Testis (tissue), 2 donors: ENCODE measurements at regions not wholly inside any gene's neighbourhood (a gene's known extent, or its start where the extent isn't known, plus 50 kb on each side); places are given as distances from the start of the nearest gene placed in this dataset.

Source experiments
- DNase-seq: peaks from one replicate; pipeline ENCODE4 v3.0.0-alpha.2; 2019
- H3K27ac ChIP-seq, 2 donors: fragments of 200-600 bp; sonication (generic); one replicate each; pipeline ENCODE4 v1.5.1; 2019
- H3K27me3 ChIP-seq: fragments of 200-600 bp; sonication (generic); one replicate; pipeline ENCODE4 v1.5.1; 2019
- H3K36me3 ChIP-seq: fragments of 200-600 bp; sonication (generic); one replicate; pipeline ENCODE4 v1.5.1; 2017; ENCODE audit warnings: low read depth; ENCODE audit errors: missing control alignments
- H3K4me1 ChIP-seq: fragments of 200-600 bp; sonication (generic); one replicate; pipeline ENCODE4 v1.5.1; 2019
- H3K4me3 ChIP-seq, 2 donors: fragments of 200-600 bp; sonication (generic); one replicate each; pipeline ENCODE4 v1.5.1; 2017 to 2019
- H3K9me3 ChIP-seq: fragments of 200-600 bp; sonication (generic); one replicate; pipeline ENCODE4 v1.5.1; 2017
- CTCF ChIP-seq, 3 experiments: fragments of 450-650 bp in 2 of 3; fragments of 200-600 bp in 1 of 3; sonication (generic) in 1 of 3; IDR thresholded peaks; one replicate each; pipeline ENCODE4 v1.5.1; 2016 to 2019; ENCODE audit warnings: antibody characterized with exemption in 3 of 3, mild to moderate bottlenecking in 2 of 3, moderate library complexity in 1 of 3
- POLR2A ChIP-seq: fragments of 450-650 bp; IDR thresholded peaks from one replicate; pipeline ENCODE4 v1.6.1; 2017; ENCODE audit warnings: antibody characterized with exemption, mild to moderate bottlenecking, moderate library complexity
- WGBS, 2 donors: methylation state at CpG; one replicate each; pipeline ENCODE4 v1.1.5; 2018; 5-methylcytosine and 5-hydroxymethylcytosine counted together
- intact Hi-C: fragments of 100-400 bp; cut with DNase I; formaldehyde crosslinking; loops from one replicate; pipeline ENCODE4 v1.15.1; 2023; ENCODE audit warnings: low total_unique reads

DNA sequence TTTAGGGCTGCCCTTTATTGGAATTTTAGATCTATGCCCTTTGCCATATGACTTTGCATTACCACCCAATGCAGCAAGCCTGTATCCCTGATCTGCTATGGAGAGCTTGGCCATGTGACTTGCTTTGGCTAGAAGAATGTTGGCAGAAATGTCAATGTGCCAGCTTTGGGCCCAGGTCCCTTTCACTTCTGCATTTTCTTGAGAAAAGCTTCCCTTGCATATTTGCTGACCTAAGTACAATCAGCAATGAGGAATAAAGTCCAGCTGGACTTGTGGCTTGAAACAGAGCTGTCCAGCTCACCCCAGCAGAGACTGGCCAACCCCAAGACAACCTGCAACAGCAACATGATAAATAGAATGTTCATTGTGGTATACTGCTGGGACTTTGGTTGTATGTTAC, 135.9 kb downstream of the PAH start:
- no peak overlapping the region for H3K27ac ChIP-seq
- intact Hi-C loops, result no loop called here
- H3K4me1 ChIP-seq, result no peaks in the 10 kb centered on the region
- no peaks in the 10 kb centered on the region for H3K27me3 ChIP-seq
- peak; percentile 18 for DNase-seq
- H3K36me3 ChIP-seq, result no peaks in the 10 kb centered on the region
- TF ChIP-seq CTCF (IDR thresholded peaks at IDR 0.05), result no peak
- no peak for TF ChIP-seq POLR2A
- no peak overlapping the region for H3K4me3 ChIP-seq
- H3K9me3 ChIP-seq, result no peaks in the 10 kb centered on the region

GRCh38 chr12:102776041-102776440, 141.0 kb downstream of the PAH start:
- no peaks in the 10 kb centered on the region for H3K27me3 ChIP-seq
- H3K27ac ChIP-seq, result no peak overlapping the region
- no peaks in the 10 kb centered on the region for H3K9me3 ChIP-seq
- H3K4me1 ChIP-seq, result no peaks in the 10 kb centered on the region
- 85 to 90% methylated on average over 2 of the region's 2 CpGs for WGBS, 2 donors
- intact Hi-C loops, result no loop called here
- TF ChIP-seq POLR2A (no peak), CTCF (IDR thresholded peaks at IDR 0.05) (no peak)
- no peaks in the 10 kb centered on the region for H3K36me3 ChIP-seq
- no peak overlapping the region for H3K4me3 ChIP-seq
- DNase-seq, result no peak

- TF ChIP-seq CTCF (IDR thresholded peaks at IDR 0.05) (peak; percentile 36 to 64 (median 59)), POLR2A (no peak)
- no peaks in the 10 kb centered on the region for H3K27me3 ChIP-seq
- intact Hi-C loops, result no loop called here
- H3K27ac ChIP-seq, result no peak overlapping the region
- H3K36me3 ChIP-seq, result no peaks in the 10 kb centered on the region
- no peaks in the 10 kb centered on the region for H3K4me1 ChIP-seq
- 5 to 7% methylated on average over 6 of the region's 6 CpGs for WGBS, 2 donors
- H3K4me3 ChIP-seq, result no peak overlapping the region
- no peaks in the 10 kb centered on the region for H3K9me3 ChIP-seq
- peak; percentile 81 for DNase-seq
Measured at GRCh38 chr12:102769323-102769916, 147.6 kb downstream of the PAH start.

GRCh38 chr12:102766961-102767360, 150.1 kb downstream of the PAH start:
- H3K4me3 ChIP-seq, result no peak overlapping the region
- 94 to 97% methylated on average over 3 of the region's 3 CpGs for WGBS, 2 donors
- no peaks in the 10 kb centered on the region for H3K4me1 ChIP-seq
- no peaks in the 10 kb centered on the region for H3K36me3 ChIP-seq
- DNase-seq, result no peak
- H3K9me3 ChIP-seq, result no peaks in the 10 kb centered on the region
- intact Hi-C loops, result no loop called here
- H3K27me3 ChIP-seq, result no peaks in the 10 kb centered on the region
- H3K27ac ChIP-seq, result no peak overlapping the region
- TF ChIP-seq CTCF (IDR thresholded peaks at IDR 0.05) (no peak), POLR2A (no peak)

GRCh38 chr12:102765736-102766135, 151.3 kb downstream of the PAH start:
- WGBS, 2 donors, result 83 to 87% methylated on average over 7 of the region's 7 CpGs
- Histone ChIP-seq H3K27ac (no peak overlapping the region), H3K4me1 (no peaks in the 10 kb centered on the region), H3K9me3 (no peaks in the 10 kb centered on the region), H3K27me3 (no peaks in the 10 kb centered on the region), H3K36me3 (no peaks in the 10 kb centered on the region), H3K4me3 (no peak overlapping the region)
- intact Hi-C loops, result no loop called here
- no peak for DNase-seq
- no peak for TF ChIP-seq CTCF (IDR thresholded peaks at IDR 0.05)
- TF ChIP-seq POLR2A, result no peak
